Central memory CD8-positive, alpha-beta T cell (primary cell): ENCODE measurements at regions not wholly inside any gene's neighbourhood (a gene's known extent, or its start where the extent isn't known, plus 50 kb on each side); places are given as distances from the start of the nearest gene placed in this dataset.

Source experiments
- ATAC-seq: fragments of 150-1000 bp; cut with Tn5 transposase; replicated peaks from 2 replicates; pipeline ENCODE4 v1.10.0; 2022; ENCODE audit warnings: mild to moderate bottlenecking, moderate FRiP score, moderate number of reproducible peaks; ENCODE audit not compliant: poor library complexity, severe bottlenecking; ENCODE audit errors: extremely low read depth
- DNase-seq, 2 donors: peaks; one replicate each; pipeline ENCODE4 v3.0.0; 2021; ENCODE audit warnings: low spot score in 2 of 2
- H3K27ac Mint-ChIP-seq: one replicate; pipeline ENCODE4 v1.8.0; 2022; ENCODE audit warnings: low read depth, mild to moderate bottlenecking, moderate library complexity, mixed read lengths
- H3K27me3 Mint-ChIP-seq: one replicate; pipeline ENCODE4 v1.8.0; 2022; ENCODE audit warnings: mixed read lengths
- H3K36me3 Mint-ChIP-seq: one replicate; pipeline ENCODE4 v1.8.0; 2022; ENCODE audit warnings: mild to moderate bottlenecking, moderate library complexity, mixed read lengths; ENCODE audit not compliant: insufficient read depth
- H3K4me1 Mint-ChIP-seq: one replicate; pipeline ENCODE4 v1.8.0; 2022; ENCODE audit warnings: mixed read lengths
- H3K4me3 Mint-ChIP-seq: one replicate; pipeline ENCODE4 v1.8.0; 2022; ENCODE audit warnings: mild to moderate bottlenecking, moderate library complexity, mixed read lengths
- H3K9me3 Mint-ChIP-seq: one replicate; pipeline ENCODE4 v1.8.0; 2022; ENCODE audit warnings: mixed read lengths

- H3K4me3 Mint-ChIP-seq, result no peak overlapping the region
- DNase-seq (no peak), ATAC-seq (no peak)
- H3K27me3 Mint-ChIP-seq, result no peaks in the 10 kb centered on the region
- H3K27ac Mint-ChIP-seq, result no peak overlapping the region
- no peaks in the 10 kb centered on the region for H3K4me1 Mint-ChIP-seq
- no peaks in the 10 kb centered on the region for H3K36me3 Mint-ChIP-seq
- H3K9me3 Mint-ChIP-seq, result no peaks in the 10 kb centered on the region
Measured at GRCh38 chr4:96009427-96010119, 169.7 kb downstream of the PDHA2 start.

- Mint-ChIP-seq H3K36me3 (no peaks in the 10 kb centered on the region), H3K27me3 (no peaks in the 10 kb centered on the region), H3K27ac (peak overlapping the region; percentile 40), H3K4me1 (no peaks in the 10 kb centered on the region), H3K9me3 (peaks cover 8% of the 10 kb centered on the region), H3K4me3 (no peak overlapping the region)
- ATAC-seq (no peak), DNase-seq (no peak)
Measured at GRCh38 chr4:96012687-96013086, 172.8 kb downstream of the PDHA2 start.

- H3K4me1 Mint-ChIP-seq, result no peaks in the 10 kb centered on the region
- no peak overlapping the region for H3K27ac Mint-ChIP-seq
- H3K27me3 Mint-ChIP-seq, result no peaks in the 10 kb centered on the region
- H3K4me3 Mint-ChIP-seq, result no peak overlapping the region
- H3K36me3 Mint-ChIP-seq, result no peaks in the 10 kb centered on the region
- ATAC-seq (no peak), DNase-seq (no peak)
- peaks cover 18% of the 10 kb centered on the region for H3K9me3 Mint-ChIP-seq
Measured at GRCh38 chr4:96016634-96017299, 176.9 kb downstream of the PDHA2 start.

GRCh38 chr4:96025011-96025410 is 185.1 kb downstream of the PDHA2 start:
- Mint-ChIP-seq H3K9me3 (peaks cover 21% of the 10 kb centered on the region), H3K4me1 (no peaks in the 10 kb centered on the region), H3K36me3 (no peaks in the 10 kb centered on the region), H3K27me3 (no peaks in the 10 kb centered on the region), H3K27ac (no peak overlapping the region), H3K4me3 (no peak overlapping the region)
- DNase-seq, result no peak
- ATAC-seq, result no peak

GRCh38 chr4:96035727-96036126 is 195.8 kb downstream of the PDHA2 start:
- DNase-seq, result no peak
- peaks cover 19% of the 10 kb centered on the region for H3K9me3 Mint-ChIP-seq
- H3K4me3 Mint-ChIP-seq, result no peak overlapping the region
- no peaks in the 10 kb centered on the region for H3K27me3 Mint-ChIP-seq
- H3K4me1 Mint-ChIP-seq, result no peaks in the 10 kb centered on the region
- no peak for ATAC-seq
- no peaks in the 10 kb centered on the region for H3K36me3 Mint-ChIP-seq
- no peak overlapping the region for H3K27ac Mint-ChIP-seq

GRCh38 chr4:96036781-96037180 is 196.9 kb downstream of the PDHA2 start:
- H3K9me3 Mint-ChIP-seq, result peaks cover 19% of the 10 kb centered on the region
- no peak overlapping the region for H3K4me3 Mint-ChIP-seq
- no peaks in the 10 kb centered on the region for H3K4me1 Mint-ChIP-seq
- H3K36me3 Mint-ChIP-seq, result no peaks in the 10 kb centered on the region
- DNase-seq, result no peak
- ATAC-seq, result no peak
- H3K27me3 Mint-ChIP-seq, result no peaks in the 10 kb centered on the region
- no peak overlapping the region for H3K27ac Mint-ChIP-seq

- no peak overlapping the region for H3K4me3 Mint-ChIP-seq
- H3K36me3 Mint-ChIP-seq, result no peaks in the 10 kb centered on the region
- ATAC-seq, result no peak
- no peak for DNase-seq
- H3K27ac Mint-ChIP-seq, result no peak overlapping the region
- no peaks in the 10 kb centered on the region for H3K4me1 Mint-ChIP-seq
- peaks cover 25% of the 10 kb centered on the region for H3K9me3 Mint-ChIP-seq
- no peaks in the 10 kb centered on the region for H3K27me3 Mint-ChIP-seq
Measured at GRCh38 chr4:96037705-96038104, 197.8 kb downstream of the PDHA2 start.

- H3K4me3 Mint-ChIP-seq, result no peak overlapping the region
- DNase-seq (no peak), ATAC-seq (no peak)
- H3K9me3 Mint-ChIP-seq, result peaks cover 28% of the 10 kb centered on the region
- no peaks in the 10 kb centered on the region for H3K4me1 Mint-ChIP-seq
- no peaks in the 10 kb centered on the region for H3K36me3 Mint-ChIP-seq
- no peak overlapping the region for H3K27ac Mint-ChIP-seq
- no peaks in the 10 kb centered on the region for H3K27me3 Mint-ChIP-seq
Measured at GRCh38 chr4:96039217-96039616, 199.3 kb downstream of the PDHA2 start.

GRCh38 chr4:96039803-96040436 is 200.0 kb downstream of the PDHA2 start:
- ATAC-seq (no peak), DNase-seq (no peak)
- no peaks in the 10 kb centered on the region for H3K27me3 Mint-ChIP-seq
- H3K4me1 Mint-ChIP-seq, result no peaks in the 10 kb centered on the region
- no peaks in the 10 kb centered on the region for H3K36me3 Mint-ChIP-seq
- H3K4me3 Mint-ChIP-seq, result no peak overlapping the region
- H3K9me3 Mint-ChIP-seq, result peaks cover 28% of the 10 kb centered on the region
- H3K27ac Mint-ChIP-seq, result no peak overlapping the region

- ATAC-seq, result no peak
Measured at GRCh38 chr4:96044971-96045370, 205.1 kb downstream of the PDHA2 start.

GRCh38 chr4:96052827-96053226 is 212.9 kb downstream of the PDHA2 start:
- no peaks in the 10 kb centered on the region for H3K27me3 Mint-ChIP-seq
- H3K4me3 Mint-ChIP-seq, result no peak overlapping the region
- DNase-seq, result no peak
- peaks cover 21% of the 10 kb centered on the region for H3K9me3 Mint-ChIP-seq
- no peaks in the 10 kb centered on the region for H3K4me1 Mint-ChIP-seq
- H3K27ac Mint-ChIP-seq, result no peak overlapping the region
- ATAC-seq, result no peak
- no peaks in the 10 kb centered on the region for H3K36me3 Mint-ChIP-seq

More at GRCh38 chr4:96044971-96045370, 205.1 kb downstream of the PDHA2 start:
- no peak for DNase-seq
- peaks cover 19% of the 10 kb centered on the region for H3K9me3 Mint-ChIP-seq
- no peak overlapping the region for H3K27ac Mint-ChIP-seq
- H3K4me3 Mint-ChIP-seq, result no peak overlapping the region
- no peaks in the 10 kb centered on the region for H3K4me1 Mint-ChIP-seq
- H3K36me3 Mint-ChIP-seq, result no peaks in the 10 kb centered on the region
- H3K27me3 Mint-ChIP-seq, result no peaks in the 10 kb centered on the region

- H3K9me3 Mint-ChIP-seq, result peaks cover 15% of the 10 kb centered on the region
- ATAC-seq (no peak), DNase-seq (no peak)
- H3K4me1 Mint-ChIP-seq, result no peaks in the 10 kb centered on the region
- H3K27ac Mint-ChIP-seq, result no peak overlapping the region
- H3K4me3 Mint-ChIP-seq, result no peak overlapping the region
- H3K36me3 Mint-ChIP-seq, result no peaks in the 10 kb centered on the region
- H3K27me3 Mint-ChIP-seq, result no peaks in the 10 kb centered on the region
Measured at GRCh38 chr4:96056346-96056934, 216.5 kb downstream of the PDHA2 start.

- no peak for DNase-seq
- no peaks in the 10 kb centered on the region for H3K27me3 Mint-ChIP-seq
Measured at GRCh38 chr4:96063639-96064038, 223.7 kb downstream of the PDHA2 start.

More at GRCh38 chr4:96063639-96064038, 223.7 kb downstream of the PDHA2 start:
- peaks cover 15% of the 10 kb centered on the region for H3K9me3 Mint-ChIP-seq
- H3K36me3 Mint-ChIP-seq, result no peaks in the 10 kb centered on the region
- no peaks in the 10 kb centered on the region for H3K4me1 Mint-ChIP-seq
- ATAC-seq, result no peak
- no peak overlapping the region for H3K27ac Mint-ChIP-seq
- H3K4me3 Mint-ChIP-seq, result no peak overlapping the region
